GM21619 (cell line): ENCODE measurements at regions not wholly inside any gene's neighbourhood (a gene's known extent, or its start where the extent isn't known, plus 50 kb on each side); places are given as distances from the start of the nearest gene placed in this dataset.

ENCODE experiments used
- ATAC-seq: cut with Tn5 transposase; IDR thresholded peaks from one replicate; pipeline ENCODE4 v1.9.1; 2021; ENCODE audit not compliant: unreplicated experiment

DNA sequence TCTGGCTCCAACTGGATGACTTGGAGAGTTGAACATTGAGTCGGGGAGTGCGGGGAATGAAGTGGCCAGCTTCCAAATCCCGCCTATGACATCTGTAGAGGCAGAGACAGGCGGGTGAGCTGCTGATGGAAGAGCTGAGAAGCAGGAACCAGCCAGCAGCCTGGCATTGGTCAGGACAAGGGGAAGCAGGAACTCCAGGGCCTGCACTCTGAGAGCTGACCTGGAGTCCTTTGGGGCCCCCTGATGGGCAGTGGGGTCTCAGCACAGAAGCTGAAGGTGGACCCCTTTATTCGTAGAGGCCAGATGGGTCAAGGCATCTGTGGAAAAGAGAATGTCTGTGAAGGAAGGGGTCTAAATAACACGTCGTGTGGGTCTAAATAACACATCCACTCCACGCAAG, 57.0 kb downstream of the SEC61G start:
- ATAC-seq = no peak

- no peak for ATAC-seq
Observed at GRCh38 chr7:54699715-54700114, 59.3 kb downstream of the SEC61G start.

DNA sequence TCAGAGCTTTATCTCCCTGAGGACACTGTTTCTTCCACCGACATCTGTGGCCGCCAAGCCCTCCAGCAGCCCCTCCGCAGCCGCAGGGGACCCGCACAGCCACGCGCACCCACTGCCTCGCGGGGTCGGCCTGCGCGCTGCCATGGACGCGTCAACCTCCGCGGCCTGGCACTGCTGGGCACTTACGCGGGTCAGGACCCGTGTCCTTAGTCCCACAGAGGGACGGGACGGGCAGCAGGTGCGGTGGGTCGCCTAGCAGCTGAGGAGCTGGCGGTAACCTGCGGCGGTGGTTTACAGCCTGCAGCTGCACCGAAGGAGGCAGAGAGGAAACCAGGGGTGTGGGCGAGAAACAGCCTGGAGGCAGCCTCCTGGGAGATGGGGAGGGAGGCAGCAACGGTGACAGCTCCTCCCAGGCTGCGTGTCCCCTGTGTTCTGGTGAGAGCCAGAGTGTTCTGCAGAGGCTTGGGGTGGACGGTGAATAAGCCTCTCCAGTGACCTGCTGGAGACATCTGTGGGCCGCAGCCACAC, 61.3 kb downstream of the SEC61G start:
- no peak for ATAC-seq

GRCh38 chr7:54690892-54691291, 68.1 kb downstream of the SEC61G start:
- no peak for ATAC-seq

- no peak for ATAC-seq
Observed at GRCh38 chr7:54690050-54690443, 69.0 kb downstream of the SEC61G start.

DNA sequence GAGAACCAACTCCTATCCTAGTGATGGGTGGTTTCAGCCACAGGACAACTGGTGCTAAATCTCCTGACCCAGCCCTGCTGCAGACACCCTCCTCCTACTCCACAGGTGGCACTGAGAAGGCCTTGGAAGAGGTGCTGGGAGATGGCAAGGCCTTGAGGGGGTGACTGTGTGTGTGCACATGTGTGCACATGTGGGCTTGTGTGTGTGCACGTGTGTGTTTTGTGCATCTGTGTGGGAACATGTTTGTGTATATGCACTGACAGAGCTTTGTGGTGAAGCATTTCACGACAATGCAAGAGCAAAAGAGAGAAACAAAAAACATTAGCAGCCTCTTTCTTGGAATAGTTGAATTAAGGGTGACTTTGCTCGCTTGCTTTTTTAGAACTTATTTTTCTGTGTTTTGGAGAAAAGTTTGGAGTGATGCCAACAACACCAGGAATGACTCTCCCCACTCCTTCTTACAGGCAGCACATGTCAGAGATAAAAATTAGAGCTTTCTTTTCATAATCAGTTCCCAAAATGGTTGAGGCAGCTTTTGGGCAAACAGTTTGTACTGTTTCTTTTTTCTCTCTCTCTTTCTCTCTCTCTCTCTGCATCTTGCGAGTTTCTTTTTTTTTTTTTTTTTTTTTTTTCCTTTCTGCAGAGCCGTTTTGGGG, 69.5 kb downstream of the SEC61G start:
- no peak for ATAC-seq

GRCh38 chr7:54687462-54688212, 71.4 kb downstream of the SEC61G start:
- no peak for ATAC-seq

- no peak for ATAC-seq
Observed at GRCh38 chr7:54680377-54681005, 78.5 kb downstream of the SEC61G start.

GRCh38 chr7:54679490-54679817, 79.6 kb downstream of the SEC61G start:
- no peak for ATAC-seq

GRCh38 chr7:54678763-54679489, 80.1 kb downstream of the SEC61G start:
- ATAC-seq = no peak

DNA sequence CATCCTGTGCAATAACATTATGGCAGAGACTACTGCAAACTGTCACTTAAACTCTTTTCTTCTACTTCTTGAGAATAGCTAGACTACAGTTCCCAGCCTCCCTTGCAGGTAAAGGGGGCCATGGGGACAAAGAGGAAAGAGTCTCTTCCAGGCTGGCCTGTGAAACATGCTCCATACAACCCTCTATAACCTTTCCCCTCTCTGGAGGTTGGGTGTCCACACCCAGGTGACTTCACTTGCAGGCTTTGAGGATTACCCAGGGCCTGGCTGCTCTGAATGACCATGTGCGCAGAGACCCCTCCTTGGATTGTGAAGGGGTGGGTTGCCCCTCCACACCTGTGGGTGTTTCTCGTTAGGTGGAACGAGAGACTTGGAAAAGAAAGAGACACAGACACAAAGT, 84.1 kb downstream of the SEC61G start:
- ATAC-seq = no peak

- ATAC-seq = no peak
Observed at GRCh38 chr7:54672519-54672918, 86.5 kb downstream of the SEC61G start.

- ATAC-seq = peak; percentile 64
Observed at GRCh38 chr7:54664235-54665228, 94.5 kb downstream of the SEC61G start.

- no peak for ATAC-seq
Observed at GRCh38 chr7:54663603-54664234, 95.3 kb downstream of the SEC61G start.

- ATAC-seq = no peak
Observed at GRCh38 chr7:54663186-54663585, 95.8 kb downstream of the SEC61G start.

DNA sequence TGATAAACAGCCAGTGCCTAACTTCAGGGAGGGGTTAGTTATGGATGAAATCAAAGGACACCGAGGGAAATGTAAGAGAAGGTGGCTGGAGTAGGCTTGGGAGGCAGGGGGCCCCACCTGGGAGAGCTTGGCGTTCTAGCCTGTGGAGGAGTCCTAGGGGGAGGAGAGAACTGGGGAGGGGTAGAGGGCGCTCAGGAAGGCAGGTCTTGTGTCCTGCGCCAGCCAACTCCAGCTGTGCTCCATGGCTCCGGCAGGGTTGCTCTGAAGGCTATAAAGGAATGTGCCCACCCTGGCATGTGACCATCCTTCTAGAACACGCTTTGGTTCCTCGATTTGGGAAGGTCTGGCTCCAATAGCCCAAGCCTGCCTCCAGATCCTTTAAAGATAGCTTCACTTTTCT, 96.3 kb downstream of the SEC61G start:
- no peak for ATAC-seq

DNA sequence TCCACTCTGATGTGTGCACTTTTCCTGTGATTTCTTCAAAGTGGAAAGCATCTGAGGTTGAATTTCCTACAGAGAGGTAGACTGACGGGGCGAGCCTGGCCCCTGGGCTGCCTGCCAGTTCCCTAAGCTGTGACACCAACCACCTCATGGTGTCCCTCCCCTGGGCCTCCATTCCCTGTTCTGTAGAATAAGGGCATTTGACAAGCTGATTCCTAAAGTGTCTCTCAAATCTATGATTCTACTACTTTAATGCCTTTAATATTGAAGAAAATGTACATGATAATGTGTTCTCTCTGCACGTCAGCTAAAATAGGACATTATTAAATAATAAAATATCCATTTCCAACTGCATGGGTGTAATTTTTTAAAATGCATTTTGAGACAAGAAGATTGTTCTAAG, 105.1 kb downstream of the SEC61G start:
- ATAC-seq = no peak

GRCh38 chr7:54643064-54643463, 100.9 kb downstream of the VSTM2A start:
- no peak for ATAC-seq

DNA sequence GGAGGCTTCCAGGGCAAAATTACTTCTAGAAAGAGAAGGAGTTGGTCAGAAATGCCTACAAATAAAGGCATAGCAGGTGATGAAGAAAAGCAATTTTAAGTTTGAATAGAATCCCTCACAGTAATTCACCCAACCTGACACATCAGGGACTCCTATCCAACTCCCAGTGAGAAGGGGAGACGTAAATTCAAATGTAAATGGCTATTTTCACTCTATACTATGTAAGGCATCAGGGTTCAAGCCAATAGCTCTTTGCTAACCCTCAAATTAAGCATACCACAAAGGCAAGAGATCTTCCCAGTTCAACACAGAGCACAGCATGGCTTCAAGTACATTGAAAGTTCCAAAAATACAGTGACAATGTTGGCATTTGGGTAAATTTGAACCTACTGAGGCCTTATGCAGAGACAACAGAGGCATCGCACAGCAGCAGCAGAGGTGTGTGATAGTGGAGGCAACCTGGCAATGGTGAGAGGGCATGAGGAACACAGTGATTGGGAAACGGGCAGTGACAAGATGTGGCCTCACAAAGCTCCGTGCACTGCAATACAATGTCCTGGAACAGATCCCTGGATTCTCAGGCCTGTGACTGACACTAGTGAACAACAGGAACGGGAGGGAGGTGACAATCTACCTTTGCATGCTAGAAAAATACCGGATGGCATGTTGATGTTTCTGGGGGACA, 95.7 kb downstream of the VSTM2A start:
- ATAC-seq = no peak
